Glomerular endothelial cell (primary cell): ENCODE measurements at regions not wholly inside any gene's neighbourhood (a gene's known extent, or its start where the extent isn't known, plus 50 kb on each side); places are given as distances from the start of the nearest gene placed in this dataset.
"Not testable (repeated sequence)": the region's sequence is repeated elsewhere in the genome, so short reads cannot be mapped to it uniquely, and the experiment has no call there.

Experiments used
- DNase-seq: peaks from one replicate; pipeline ENCODE4 v3.0.0-alpha.2; 2011; ENCODE audit warnings: low read depth, low spot score; ENCODE audit errors: extremely low read depth

GRCh38 chr18:62442391-62442790 is 80.4 kb upstream of the ZCCHC2 start:
- DNase-seq, result no peak

- no peak for DNase-seq
These were observed 77.4 kb upstream of the ZCCHC2 start for GRCh38 chr18:62445386-62445917.

- DNase-seq, result no peak
These were observed 76.3 kb upstream of the ZCCHC2 start for GRCh38 chr18:62446511-62446910.

- DNase-seq, result no peak
These were observed 75.2 kb upstream of the ZCCHC2 start for GRCh38 chr18:62447652-62448051.

DNA sequence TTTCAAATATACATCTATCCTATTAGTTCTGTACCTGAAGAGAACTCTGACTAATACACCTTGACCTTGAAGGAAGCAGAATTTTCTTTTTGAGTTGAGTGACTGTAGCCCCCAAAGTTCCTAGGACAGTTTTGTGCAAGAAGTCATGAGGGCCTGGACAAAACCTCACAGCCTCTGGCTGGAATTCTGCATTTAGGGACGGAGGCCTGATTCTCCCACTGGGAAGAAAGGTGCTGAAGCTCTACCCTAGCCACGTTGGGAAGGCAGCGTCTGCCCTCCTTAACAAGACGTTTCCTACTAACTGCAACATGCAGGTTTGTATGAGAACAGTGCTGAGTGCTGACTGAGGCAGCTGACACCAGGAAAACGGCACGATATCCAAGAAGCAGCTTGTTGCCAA is 74.4 kb upstream of the ZCCHC2 start:
- no peak for DNase-seq

- DNase-seq, result no peak
These were observed 73.2 kb upstream of the ZCCHC2 start for GRCh38 chr18:62449490-62450104.

GRCh38 chr18:62450175-62450545 is 72.7 kb upstream of the ZCCHC2 start:
- no peak for DNase-seq

DNA sequence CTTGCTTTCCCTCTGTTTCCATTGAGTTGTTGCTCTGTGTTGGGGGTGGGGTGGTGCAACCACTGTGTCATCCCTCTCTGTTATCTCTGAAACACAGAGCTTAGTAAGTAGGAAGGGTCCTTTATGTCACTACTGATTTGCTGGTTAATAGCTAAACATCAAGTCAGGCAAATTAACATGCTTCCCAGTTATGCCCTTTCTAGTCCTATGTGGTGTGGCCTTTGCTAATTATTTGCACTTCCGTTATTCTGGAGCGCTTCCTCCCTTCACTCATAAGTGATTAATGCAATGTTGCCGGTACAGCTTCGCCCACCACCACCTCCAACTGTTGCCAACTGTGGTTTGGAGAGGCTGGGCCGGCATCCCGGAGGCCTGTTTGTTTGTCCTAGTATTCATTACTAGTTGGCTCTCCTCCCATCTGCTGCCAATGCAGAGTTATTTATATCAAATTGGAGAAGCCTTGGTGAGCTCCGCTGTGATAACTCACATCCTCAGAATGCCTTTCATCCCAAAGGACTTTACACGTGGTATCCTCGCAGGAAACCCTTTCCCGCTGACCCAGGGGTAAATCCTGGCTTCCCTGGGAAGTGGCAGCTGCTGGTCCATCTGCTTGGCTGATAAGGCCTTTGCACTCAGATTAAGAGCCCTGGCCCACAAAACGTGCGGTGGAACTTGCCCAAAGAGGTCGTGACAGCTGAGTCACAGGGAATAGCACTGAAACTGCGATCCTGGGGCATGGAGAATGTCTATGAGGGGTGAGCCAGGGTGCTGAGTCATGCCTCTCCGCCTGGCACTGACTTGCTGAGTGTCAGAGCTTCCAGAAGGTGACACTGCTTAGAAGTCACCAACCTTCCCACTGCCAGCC is 72.0 kb upstream of the ZCCHC2 start:
- DNase-seq, result peak; percentile 98

DNA sequence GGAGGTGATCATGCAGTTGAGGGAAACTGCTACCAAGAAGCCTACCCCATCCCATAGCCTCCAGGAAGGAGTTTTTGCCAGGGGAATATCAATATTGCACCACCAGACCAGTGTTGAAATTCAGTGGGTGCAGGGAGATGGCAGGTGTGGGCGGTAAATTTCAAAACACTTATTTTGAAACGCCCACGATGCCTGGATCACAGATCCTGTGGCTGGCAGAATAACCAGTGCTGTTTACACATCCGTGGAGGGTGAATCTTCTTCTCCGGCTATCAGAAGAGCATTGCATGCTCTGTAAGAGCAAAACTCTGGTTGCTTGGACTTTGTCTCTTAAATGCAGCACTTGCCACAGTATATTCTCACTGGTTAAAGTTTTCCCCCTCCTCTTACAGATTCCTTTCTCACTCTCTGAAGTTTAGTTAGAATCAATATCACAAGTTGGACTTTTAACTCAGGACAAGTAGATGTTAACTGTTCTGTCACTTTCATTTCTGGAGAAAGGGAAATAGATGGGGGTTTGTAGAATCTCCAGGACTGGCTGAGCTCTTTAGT is 70.5 kb upstream of the ZCCHC2 start:
- no peak for DNase-seq

DNA sequence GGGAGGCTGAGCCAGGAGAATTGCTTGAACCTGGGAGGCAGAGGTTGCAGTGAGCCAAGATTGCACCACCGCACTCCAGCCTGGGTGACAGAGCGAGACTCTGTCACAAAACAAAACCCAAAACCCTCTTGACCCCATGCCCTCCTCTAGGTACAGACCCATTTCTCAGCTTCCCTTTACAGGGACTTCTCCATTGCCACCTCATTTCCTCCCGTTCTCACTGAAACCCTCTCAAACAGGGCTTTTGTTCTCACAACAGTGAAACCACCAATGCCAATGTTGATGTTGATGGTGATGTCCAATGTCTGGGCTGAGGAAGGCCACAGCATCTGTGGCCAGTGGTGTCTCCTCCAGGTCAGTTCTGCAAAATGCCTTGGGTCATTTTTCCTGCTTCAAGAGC is 69.0 kb upstream of the ZCCHC2 start:
- DNase-seq, result no peak

DNA sequence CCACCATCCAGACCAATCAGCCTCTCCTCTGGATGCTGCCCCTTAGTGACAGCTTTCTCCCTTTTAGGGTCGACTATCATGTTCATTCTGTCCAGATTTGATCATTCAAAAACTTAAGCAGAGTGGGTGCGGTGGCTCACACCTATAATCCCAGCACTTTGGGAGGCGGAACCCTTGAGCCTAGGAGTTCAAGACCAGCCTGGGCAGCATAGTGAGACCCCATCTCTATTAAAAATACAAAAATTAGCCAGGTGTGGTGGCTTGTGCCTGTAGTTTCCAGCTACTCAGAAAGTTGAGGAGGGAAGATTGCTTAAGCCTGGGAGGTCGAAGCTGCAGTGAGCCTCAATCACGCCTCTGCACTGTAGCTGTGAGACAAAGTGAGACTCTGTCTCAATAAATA is 68.3 kb upstream of the ZCCHC2 start:
- DNase-seq, result no peak

DNA sequence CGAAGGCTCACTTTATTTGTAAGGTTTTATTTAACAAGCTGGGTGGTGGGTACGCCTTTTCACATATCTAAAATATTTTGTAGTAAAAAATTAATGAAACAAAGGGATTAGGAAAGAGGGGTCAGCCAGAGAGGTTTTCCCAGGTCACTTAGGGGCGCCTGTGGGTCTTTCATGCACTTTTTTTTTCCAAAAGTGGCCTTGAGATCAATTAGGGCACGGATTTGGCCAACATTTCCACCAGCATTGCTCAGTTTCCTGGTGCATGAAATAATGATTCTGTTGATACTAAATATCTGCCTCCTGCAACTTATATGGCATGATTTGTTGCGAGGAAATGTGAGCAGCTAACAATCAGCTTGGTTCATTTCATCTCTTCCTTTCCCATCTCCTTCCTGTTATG is 67.6 kb upstream of the ZCCHC2 start:
- DNase-seq, result no peak

DNA sequence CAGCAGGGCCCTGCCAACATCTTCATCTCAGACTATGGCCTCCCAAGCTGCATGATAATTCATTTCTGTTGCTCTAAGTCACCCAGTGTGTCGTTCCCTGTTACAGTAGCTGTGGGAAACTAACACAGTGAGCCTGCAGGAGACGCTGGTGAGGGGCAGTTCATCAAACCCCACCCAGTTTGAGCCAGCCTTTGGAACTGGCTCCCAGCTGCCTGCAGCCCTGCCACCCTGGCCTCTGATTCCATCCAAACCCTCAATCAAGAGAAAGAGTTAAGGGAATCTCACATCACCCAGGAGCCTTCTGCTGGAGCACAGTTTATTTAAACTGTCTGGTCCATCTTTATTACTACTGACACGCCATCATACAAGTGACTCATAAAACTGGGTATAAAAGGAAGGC is 64.9 kb upstream of the ZCCHC2 start:
- DNase-seq, result no peak

GRCh38 chr18:62458346-62458745 is 64.5 kb upstream of the ZCCHC2 start:
- no peak for DNase-seq

DNA sequence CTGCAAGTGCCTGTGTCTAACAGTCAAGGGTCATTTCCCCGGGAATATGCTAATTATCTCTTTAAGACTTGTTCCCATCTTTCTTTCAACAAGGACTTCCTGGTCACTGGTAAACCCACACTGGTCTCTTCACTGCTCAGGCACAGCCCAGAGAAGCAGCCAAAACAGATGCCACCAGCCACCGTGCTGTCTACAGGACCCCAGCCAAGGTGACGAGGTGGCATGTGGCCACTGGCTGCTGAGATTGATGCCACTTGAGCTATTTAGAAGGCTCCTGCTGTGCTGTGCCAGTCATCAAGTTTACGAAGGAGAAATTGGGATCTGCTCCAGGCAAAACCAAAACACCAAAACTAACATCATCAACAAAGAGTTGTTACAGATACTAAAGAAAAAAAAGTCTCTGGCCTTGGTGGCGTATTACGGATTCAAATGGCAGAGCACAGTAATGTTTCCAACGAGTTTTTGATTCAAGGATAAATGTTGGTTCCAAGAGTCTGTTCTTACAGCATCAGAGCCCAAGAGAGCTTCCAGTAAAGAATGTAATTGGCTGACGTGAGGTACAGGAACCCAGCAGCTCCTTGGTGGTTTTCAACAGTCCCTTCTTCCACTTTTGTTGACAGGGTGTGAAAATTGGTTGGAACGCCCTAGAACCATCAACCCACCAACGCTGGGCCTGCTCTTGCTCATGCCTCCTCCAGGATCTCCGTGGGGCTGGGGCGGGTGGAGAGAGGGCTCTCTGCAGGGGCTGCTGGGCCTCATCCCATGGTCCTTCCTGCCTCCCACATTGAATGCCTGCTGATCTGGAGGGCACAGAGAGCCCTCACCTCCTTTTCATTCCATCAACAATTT is 63.7 kb upstream of the ZCCHC2 start:
- no peak for DNase-seq

GRCh38 chr18:62460851-62461300 is 61.9 kb upstream of the ZCCHC2 start:
- DNase-seq, result no peak

- DNase-seq, result no peak
These were observed 61.2 kb upstream of the ZCCHC2 start for GRCh38 chr18:62461591-62461990.

GRCh38 chr18:62464266-62464665 is 58.6 kb upstream of the ZCCHC2 start:
- no peak for DNase-seq

DNA sequence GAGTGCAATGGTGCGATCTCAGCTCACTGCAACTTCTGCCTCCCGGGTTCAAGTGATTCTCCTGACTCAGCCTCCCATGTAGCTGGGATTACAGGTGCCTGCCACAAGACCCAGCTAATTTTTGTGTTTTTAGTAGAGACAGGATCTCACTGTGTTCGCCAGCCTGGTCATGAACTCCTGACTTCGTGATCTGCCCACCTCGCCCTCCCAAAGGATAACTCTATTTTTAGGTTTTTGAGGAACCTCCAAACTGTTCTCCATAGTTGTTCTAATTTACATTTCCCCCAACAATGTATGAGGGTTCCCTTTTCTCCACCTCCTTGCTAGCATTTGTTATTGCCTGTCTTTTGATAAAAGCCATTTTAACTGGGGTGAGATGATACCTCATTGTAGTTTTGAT is 53.7 kb upstream of the ZCCHC2 start:
- DNase-seq, result not testable (repeated sequence)
